Adrenal gland (tissue), 9 donors: ENCODE measurements at regions not wholly inside any gene's neighbourhood (a gene's known extent, or its start where the extent isn't known, plus 50 kb on each side); places are given as distances from the start of the nearest gene placed in this dataset.

Experiments used
- DNase-seq, 7 donors: peaks; one replicate each; pipeline ENCODE4 v3.0.0-alpha.2; 2019 to 2020
- H3K27ac ChIP-seq, 5 donors: fragments of 200-600 bp; sonication (generic) in 4 of 5; 1 replicate in 3 of 5; 2 replicates in 2 of 5; pipeline versions ENCODE4 v1.5.1 to v1.8.0; 2016 to 2020; ENCODE audit warnings: mild to moderate bottlenecking in 1 of 5
- H3K27me3 ChIP-seq: fragments of 200-600 bp; 2 replicates; pipeline ENCODE4 v1.8.0; 2021
- H3K36me3 ChIP-seq, 2 donors: fragments of 200-600 bp; replicated peaks in 1 of 2; 1 replicate in 1 of 2; 2 replicates in 1 of 2; pipeline versions ENCODE4 v1.5.1 to v1.8.0; 2018 to 2022
- H3K4me1 ChIP-seq, 2 donors: fragments of 200-600 bp; replicated peaks in 1 of 2; 1 replicate in 1 of 2; 2 replicates in 1 of 2; pipeline versions ENCODE4 v1.5.1 to v1.8.0; 2018 to 2021
- H3K4me3 ChIP-seq, 4 donors: fragments of 200-600 bp; sonication (generic) in 3 of 4; one replicate each; pipeline ENCODE4 v1.5.1; 2016 to 2018
- H3K9me3 ChIP-seq, 3 donors: fragments of 200-600 bp; sonication (generic) in 1 of 3; replicated peaks in 1 of 3; 1 replicate in 2 of 3; 2 replicates in 1 of 3; pipeline versions ENCODE4 v1.5.1 to v1.8.0; 2016 to 2021
- POLR2A ChIP-seq, 2 donors: fragments of 450-650 bp; IDR thresholded peaks; one replicate each; pipeline ENCODE4 v1.6.1; 2017; ENCODE audit warnings: antibody characterized with exemption in 2 of 2, mild to moderate bottlenecking in 2 of 2, moderate library complexity in 1 of 2
- WGBS, 4 donors: extraction: QIAGEN DNeasy Blood & Tissue Kit in 2 of 4; methylation state at CpG; one replicate each; pipeline versions ENCODE4 v1.1.5 to v1.1.7; 2013 to 2017; 5-methylcytosine and 5-hydroxymethylcytosine counted together
- intact Hi-C, 2 donors: fragments of 100-400 bp; cut with DNase I; formaldehyde crosslinking; loops; one replicate each; pipeline versions ENCODE4 v1.14.1 to v1.15.0; 2022 to 2023
- TF ChIP-seq, protein P1 (sequence below), 6 experiments: fragments of 450-650 bp in 4 of 6; fragments of 200-600 bp in 2 of 6; sonication (generic) in 1 of 6; IDR thresholded peaks; 1 replicate in 5 of 6; 2 replicates in 1 of 6; pipeline versions ENCODE4 v1.5.1 to v1.8.0; 2016 to 2021; ENCODE audit warnings: antibody characterized with exemption in 6 of 6, mild to moderate bottlenecking in 2 of 6, moderate library complexity in 1 of 6
- donor health status: healthy with polysubstance abuse.
- donor health status: Bipolar disorder and iron deficiency.
- donor health status: DM: yes; HTN: yes; CAD: no.
- donor health status: DM: no; HTN: no; CAD: no.
- donor health status: DM: no; HTN: no; CAD: no.

DNA sequence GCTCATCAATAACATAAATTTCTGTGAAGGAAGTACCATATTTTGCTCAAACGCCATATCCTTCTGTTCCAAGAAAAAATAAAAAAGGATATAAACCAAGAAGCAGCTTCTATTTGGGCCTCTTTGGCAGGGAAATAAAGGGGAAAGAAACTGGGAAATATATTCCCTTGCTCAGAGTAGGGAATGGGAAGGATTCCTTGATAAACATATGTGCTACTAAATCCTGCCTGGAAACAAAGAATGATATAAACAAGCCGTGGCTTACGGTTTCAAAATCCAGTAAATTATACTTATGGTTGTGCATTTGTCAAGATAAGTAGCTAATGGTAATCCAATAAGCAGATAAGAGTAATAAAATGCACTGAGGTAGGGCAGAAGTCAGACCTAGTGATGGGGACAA is 481.6 kb downstream of the NTRK2 start:
- no peak for DNase-seq
- 48 to 62% (median 50%) methylated on average over 3 of the region's 3 CpGs for WGBS, 4 donors

DNA sequence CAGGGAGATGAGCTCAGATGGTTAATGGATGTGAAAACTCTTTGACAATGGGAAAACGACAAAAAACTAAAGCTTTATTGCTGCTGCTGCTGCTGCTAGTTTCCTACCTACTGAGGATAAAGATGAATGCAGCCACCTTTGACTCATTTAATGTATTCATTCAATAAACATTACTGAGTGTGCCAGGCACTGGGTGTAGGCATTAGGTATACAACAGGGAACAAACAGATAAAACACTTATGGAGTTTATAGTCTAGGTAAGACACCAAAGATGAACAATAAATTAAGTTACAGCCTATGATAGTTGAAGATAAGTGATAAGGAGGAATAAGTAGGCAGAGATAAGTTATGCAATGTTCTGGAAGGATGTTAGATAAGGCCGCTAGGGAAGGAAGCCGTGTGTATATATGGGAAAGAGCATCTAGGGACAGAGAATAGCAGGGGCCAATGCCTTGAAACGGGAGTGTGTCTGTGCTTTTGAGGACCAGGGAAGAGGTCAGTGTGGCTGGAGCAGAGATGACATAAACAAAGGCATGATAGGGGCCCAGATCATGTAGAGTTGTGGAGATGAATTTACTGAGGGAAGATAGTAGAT is 477.6 kb downstream of the NTRK2 start:
- no peak for DNase-seq

More for the DNA sequence above, 481.6 kb downstream of the NTRK2 start:
- intact Hi-C loops = no loop called here
- Histone ChIP-seq H3K36me3 (no peaks in the 10 kb centered on the region), H3K27me3 (no peaks in the 10 kb centered on the region), H3K4me3 (no peak overlapping the region), H3K4me1 (no peaks in the 10 kb centered on the region), H3K27ac (no peak overlapping the region), H3K9me3 (no peaks in the 10 kb centered on the region)
- TF ChIP-seq POLR2A (IDR thresholded peaks at IDR 0.05) = no peak

GRCh38 chr9:85142968-85143367 is 473.4 kb downstream of the NTRK2 start:
- no peaks in the 10 kb centered on the region for H3K4me1 ChIP-seq
- H3K27ac ChIP-seq = no peak overlapping the region
- H3K27me3 ChIP-seq = no peaks in the 10 kb centered on the region
- no peaks in the 10 kb centered on the region for H3K36me3 ChIP-seq
- intact Hi-C loops = loop anchor here in 1 of 2 donors (10.0 kb wide), 1 partner anchor 748 kb away; no protein-coding TSS in a partner anchor
- 77 to 94% (median 86%) methylated on average over 1 of the region's 1 CpG for WGBS, 4 donors
- TF ChIP-seq, protein P1, sequence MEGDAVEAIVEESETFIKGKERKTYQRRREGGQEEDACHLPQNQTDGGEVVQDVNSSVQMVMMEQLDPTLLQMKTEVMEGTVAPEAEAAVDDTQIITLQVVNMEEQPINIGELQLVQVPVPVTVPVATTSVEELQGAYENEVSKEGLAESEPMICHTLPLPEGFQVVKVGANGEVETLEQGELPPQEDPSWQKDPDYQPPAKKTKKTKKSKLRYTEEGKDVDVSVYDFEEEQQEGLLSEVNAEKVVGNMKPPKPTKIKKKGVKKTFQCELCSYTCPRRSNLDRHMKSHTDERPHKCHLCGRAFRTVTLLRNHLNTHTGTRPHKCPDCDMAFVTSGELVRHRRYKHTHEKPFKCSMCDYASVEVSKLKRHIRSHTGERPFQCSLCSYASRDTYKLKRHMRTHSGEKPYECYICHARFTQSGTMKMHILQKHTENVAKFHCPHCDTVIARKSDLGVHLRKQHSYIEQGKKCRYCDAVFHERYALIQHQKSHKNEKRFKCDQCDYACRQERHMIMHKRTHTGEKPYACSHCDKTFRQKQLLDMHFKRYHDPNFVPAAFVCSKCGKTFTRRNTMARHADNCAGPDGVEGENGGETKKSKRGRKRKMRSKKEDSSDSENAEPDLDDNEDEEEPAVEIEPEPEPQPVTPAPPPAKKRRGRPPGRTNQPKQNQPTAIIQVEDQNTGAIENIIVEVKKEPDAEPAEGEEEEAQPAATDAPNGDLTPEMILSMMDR (IDR thresholded peaks at IDR 0.05) = peak in 4 of 6 experiments; percentile 14 to 49 (median 40)
- no peak for TF ChIP-seq POLR2A (IDR thresholded peaks at IDR 0.05)
- DNase-seq = no peak
- H3K9me3 ChIP-seq = no peaks in the 10 kb centered on the region
- no peak overlapping the region for H3K4me3 ChIP-seq

More for the DNA sequence above, 477.6 kb downstream of the NTRK2 start:
- TF ChIP-seq, protein P1 (IDR thresholded peaks at IDR 0.05) = no peak
- no peak for TF ChIP-seq POLR2A (IDR thresholded peaks at IDR 0.05)
- 49 to 66% (median 53%) methylated on average over 4 of the region's 4 CpGs for WGBS, 4 donors
- H3K27me3 ChIP-seq = no peaks in the 10 kb centered on the region
- no peak overlapping the region for H3K27ac ChIP-seq
- no peaks in the 10 kb centered on the region for H3K9me3 ChIP-seq
- no peaks in the 10 kb centered on the region for H3K36me3 ChIP-seq
- intact Hi-C loops = loop anchor here in 1 of 2 donors (10.0 kb wide), 1 partner anchor 752 kb away; no protein-coding TSS in a partner anchor
- H3K4me1 ChIP-seq = no peaks in the 10 kb centered on the region
- no peak overlapping the region for H3K4me3 ChIP-seq

DNA sequence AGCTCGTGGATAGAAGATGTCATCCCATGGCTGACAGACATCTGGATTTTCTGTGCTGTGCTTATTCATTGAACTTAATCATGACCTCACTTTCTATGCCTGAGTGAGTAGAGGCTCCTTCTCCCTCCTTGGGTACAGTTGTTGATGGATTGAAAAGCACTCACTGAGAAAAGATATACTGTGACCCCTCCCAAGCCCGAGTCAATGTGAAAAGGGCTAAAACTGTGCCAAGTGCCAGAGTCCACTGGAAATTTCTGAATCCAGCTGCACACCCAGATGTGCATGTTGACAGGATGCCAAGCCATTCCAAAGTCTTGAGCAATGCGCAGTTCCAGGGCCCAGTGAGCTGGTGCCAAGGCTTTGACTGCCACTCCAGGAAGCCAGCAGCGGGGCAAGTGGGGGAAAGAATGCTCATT is 473.0 kb downstream of the NTRK2 start:
- TF ChIP-seq, protein P1 (IDR thresholded peaks at IDR 0.05) = no peak
- TF ChIP-seq POLR2A (IDR thresholded peaks at IDR 0.05) = no peak
- no peak overlapping the region for H3K27ac ChIP-seq
- H3K27me3 ChIP-seq = no peaks in the 10 kb centered on the region
- 53 to 79% (median 69%) methylated on average over 4 of the region's 4 CpGs for WGBS, 4 donors
- no peak overlapping the region for H3K4me3 ChIP-seq
- no peaks in the 10 kb centered on the region for H3K9me3 ChIP-seq
- peak in 2 of 7 donors; percentile 19 to 51 for DNase-seq
- H3K36me3 ChIP-seq = no peaks in the 10 kb centered on the region
- intact Hi-C loops = loop anchor here in 1 of 2 donors (10.0 kb wide), 1 partner anchor 748 kb away; no protein-coding TSS in a partner anchor
- H3K4me1 ChIP-seq = no peaks in the 10 kb centered on the region

- WGBS, 4 donors = 75 to 86% (median 81%) methylated on average over 5 of the region's 5 CpGs
These were observed 468.2 kb downstream of the NTRK2 start for GRCh38 chr9:85137696-85138095.

More at GRCh38 chr9:85137696-85138095, 468.2 kb downstream of the NTRK2 start:
- H3K27me3 ChIP-seq = no peaks in the 10 kb centered on the region
- H3K9me3 ChIP-seq = no peaks in the 10 kb centered on the region
- no peaks in the 10 kb centered on the region for H3K36me3 ChIP-seq
- intact Hi-C loops = no loop called here
- no peaks in the 10 kb centered on the region for H3K4me1 ChIP-seq
- H3K27ac ChIP-seq = no peak overlapping the region
- no peak overlapping the region for H3K4me3 ChIP-seq
- TF ChIP-seq, protein P1 (IDR thresholded peaks at IDR 0.05) = no peak
- no peak for TF ChIP-seq POLR2A (IDR thresholded peaks at IDR 0.05)
- DNase-seq = no peak
